Cerebellar cortex (tissue), 1 donor: ENCODE measurements at regions not wholly inside any gene's neighbourhood (a gene's known extent, or its start where the extent isn't known, plus 50 kb on each side); places are given as distances from the start of the nearest gene placed in this dataset.

Experiments used
- DNase-seq: peaks from one replicate; pipeline ENCODE4 v3.0.0-alpha.2; 2015; ENCODE audit warnings: low spot score

- no peak for DNase-seq
Observed at GRCh38 chr2:221347471-221347870, 224.6 kb downstream of the EPHA4 start.

- DNase-seq: no peak
Observed at GRCh38 chr2:221350616-221351015, 221.5 kb downstream of the EPHA4 start.

- DNase-seq: no peak
Observed at GRCh38 chr2:221353201-221353600, 218.9 kb downstream of the EPHA4 start.

GRCh38 chr2:221360312-221360711 is 211.8 kb downstream of the EPHA4 start:
- DNase-seq: no peak

GRCh38 chr2:221360742-221361141 is 211.4 kb downstream of the EPHA4 start:
- no peak for DNase-seq

GRCh38 chr2:221361633-221362032 is 210.5 kb downstream of the EPHA4 start:
- no peak for DNase-seq

GRCh38 chr2:221364672-221365071 is 207.4 kb downstream of the EPHA4 start:
- no peak for DNase-seq
